H1 (cell line): ENCODE measurements at regions not wholly inside any gene's neighbourhood (a gene's known extent, or its start where the extent isn't known, plus 50 kb on each side); places are given as distances from the start of the nearest gene placed in this dataset.

ENCODE experiments used
- CTCF ChIA-PET: fragments of 300-600 bp; sonication (Branson Sonifier 250); formaldehyde crosslinking; loops from one replicate; lab custom pipeline; 2021; ENCODE audit not compliant: partially characterized antibody; lab: Charles Lee
- POLR2A ChIA-PET: fragments of 300-600 bp; sonication (Branson Sonifier 250); formaldehyde crosslinking; loops from one replicate; lab custom pipeline; 2021; ENCODE audit warnings: inconsistent platforms; ENCODE audit not compliant: partially characterized antibody; lab: Charles Lee
- DNase-seq, 2 experiments: peaks; one replicate each; pipeline versions ENCODE4 v3.0.0 to v3.0.0-alpha.2; 2010 to 2022; ENCODE audit warnings: low spot score in 2 of 2, low read depth in 1 of 2, mixed read lengths in 1 of 2
- FAIRE-seq: peaks from 2 replicates; lab custom pipeline; 2011; peaks lifted over from hg19 to GRCh38; lab: Jason Lieb, UNC
- H2AFZ ChIP-seq: 2 replicates; pipeline ENCODE4 v1.8.1; 2012; ENCODE audit warnings: low read length, inconsistent platforms
- H2AK5ac ChIP-seq: 2 replicates; pipeline ENCODE4 v1.6.1; 2013; ENCODE audit warnings: low read depth, low read length
- H2BK120ac ChIP-seq: replicated peaks from 2 replicates; pipeline ENCODE3; 2013; ENCODE audit warnings: low read depth, low read length, inconsistent platforms
- H2BK12ac ChIP-seq: 2 replicates; pipeline ENCODE4 v1.6.1; 2013; ENCODE audit warnings: low read depth, low read length
- H2BK15ac ChIP-seq: 2 replicates; pipeline ENCODE4 v1.6.1; 2013; ENCODE audit warnings: low read length
- H2BK20ac ChIP-seq: 2 replicates; pipeline ENCODE4 v1.6.1; 2013; ENCODE audit warnings: low read length
- H2BK5ac ChIP-seq: 2 replicates; pipeline ENCODE4 v1.6.1; 2013; ENCODE audit warnings: low read depth, low read length
- H3K14ac ChIP-seq: 2 replicates; pipeline ENCODE4 v1.6.1; 2013; ENCODE audit warnings: inconsistent platforms; ENCODE audit not compliant: insufficient read length
- H3K18ac ChIP-seq: 2 replicates; pipeline ENCODE4 v1.6.1; 2013; ENCODE audit warnings: low read length; ENCODE audit errors: extremely low read depth
- H3K23ac ChIP-seq: 2 replicates; pipeline ENCODE4 v1.6.1; 2013; ENCODE audit warnings: inconsistent platforms; ENCODE audit not compliant: insufficient read length
- H3K23me2 ChIP-seq: 2 replicates; pipeline ENCODE4 v1.6.1; 2013; ENCODE audit warnings: low read depth, low read length
- H3K27ac ChIP-seq: 2 replicates; pipeline ENCODE4 v1.6.1; 2011; ENCODE audit warnings: low read depth, low read length, inconsistent platforms
- H3K27me3 ChIP-seq, 4 experiments: replicated peaks in 1 of 4; 1 replicate in 1 of 4; 2 replicates in 3 of 4; pipeline versions ENCODE4 v1.6.1 to v1.8.1; 2011 to 2013; ENCODE audit warnings: low read length in 3 of 4, mild to moderate bottlenecking in 3 of 4, inconsistent platforms in 2 of 4, mixed read lengths in 2 of 4, moderate library complexity in 1 of 4; ENCODE audit not compliant: control insufficient read depth in 3 of 4, insufficient read depth in 3 of 4; ENCODE audit errors: extremely low read depth in 1 of 4
- H3K36me3 ChIP-seq, 4 experiments: 2 replicates each; pipeline versions ENCODE4 v1.6.1 to v1.8.1; 2011 to 2013; ENCODE audit warnings: mild to moderate bottlenecking in 4 of 4, low read length in 3 of 4, moderate library complexity in 2 of 4, control low read depth in 1 of 4, inconsistent platforms in 1 of 4; ENCODE audit not compliant: insufficient read depth in 4 of 4, control insufficient read depth in 2 of 4
- H3K4ac ChIP-seq: replicated peaks from 2 replicates; pipeline ENCODE3; 2013; ENCODE audit warnings: low read length, low read depth, mixed read lengths, inconsistent platforms; ENCODE audit not compliant: insufficient read length
- H3K4me1 ChIP-seq, 4 experiments: replicated peaks in 1 of 4; 1 replicate in 1 of 4; 2 replicates in 3 of 4; pipeline versions ENCODE4 v1.6.1 to v1.8.1; 2011 to 2013; ENCODE audit warnings: low read length in 3 of 4, inconsistent platforms in 2 of 4, mixed read lengths in 1 of 4; ENCODE audit not compliant: insufficient read depth in 4 of 4, control insufficient read depth in 3 of 4
- H3K4me2 ChIP-seq, 2 experiments: 2 replicates each; pipeline versions ENCODE4 v1.6.1 to v1.8.1; 2011 to 2013; ENCODE audit warnings: low read depth in 2 of 2, low read length in 2 of 2, control low read depth in 1 of 2, inconsistent platforms in 1 of 2, mild to moderate bottlenecking in 1 of 2; ENCODE audit not compliant: insufficient read depth in 1 of 2
- H3K4me3 ChIP-seq, 4 experiments: fragments of 200-600, 300-600 bp in 1 of 4; sonication (generic), shearing (Covaris generic), sonication (Bioruptor Twin) in 1 of 4; 2 replicates each; pipeline versions ENCODE4 v1.5.1 to v1.8.1; 2011 to 2016; ENCODE audit warnings: low read length in 4 of 4, low read depth in 3 of 4, control low read depth in 2 of 4, inconsistent platforms in 2 of 4, mild to moderate bottlenecking in 2 of 4, mixed read lengths in 1 of 4, moderate library complexity in 1 of 4; ENCODE audit not compliant: insufficient read depth in 2 of 4; ENCODE audit errors: extremely low read depth in 1 of 4
- H3K56ac ChIP-seq: replicated peaks from 2 replicates; pipeline ENCODE3; 2013; ENCODE audit warnings: low read depth, mild to moderate bottlenecking, mixed read lengths, low read length, inconsistent platforms; ENCODE audit not compliant: insufficient read length
- H3K79me1 ChIP-seq: 2 replicates; pipeline ENCODE4 v1.6.1; 2013; ENCODE audit warnings: low read depth, low read length, control low read depth
- H3K79me2 ChIP-seq, 2 experiments: 2 replicates each; pipeline versions ENCODE4 v1.6.1 to v1.8.1; 2012 to 2013; ENCODE audit warnings: low read length in 2 of 2, mild to moderate bottlenecking in 2 of 2, inconsistent platforms in 1 of 2; ENCODE audit not compliant: insufficient read depth in 2 of 2, control insufficient read depth in 1 of 2
- H3K9ac ChIP-seq, 4 experiments: replicated peaks in 1 of 4; 1 replicate in 1 of 4; 2 replicates in 3 of 4; pipeline versions ENCODE4 v1.6.1 to v1.8.1; 2011 to 2013; ENCODE audit warnings: low read depth in 3 of 4, low read length in 3 of 4, control low read depth in 2 of 4, mild to moderate bottlenecking in 2 of 4, moderate library complexity in 2 of 4, inconsistent platforms in 1 of 4; ENCODE audit errors: extremely low read depth in 1 of 4
- H3K9me3 ChIP-seq, 2 experiments: 2 replicates each; pipeline versions ENCODE4 v1.6.1 to v1.8.1; 2012 to 2013; ENCODE audit warnings: mild to moderate bottlenecking in 2 of 2, moderate library complexity in 2 of 2, control low read depth in 1 of 2, inconsistent platforms in 1 of 2, low read depth in 1 of 2, low read length in 1 of 2, mixed read lengths in 1 of 2; ENCODE audit not compliant: insufficient read depth in 2 of 2
- H4K20me1 ChIP-seq, 2 experiments: replicated peaks in 1 of 2; 2 replicates each; pipeline versions ENCODE3 to v1.8.1; 2011 to 2013; ENCODE audit warnings: inconsistent platforms in 2 of 2, low read length in 2 of 2, mild to moderate bottlenecking in 1 of 2; ENCODE audit not compliant: insufficient read depth in 2 of 2, control insufficient read depth in 1 of 2
- H4K5ac ChIP-seq: 2 replicates; pipeline ENCODE4 v1.6.1; 2013; ENCODE audit warnings: low read length, low read depth, mixed read lengths, inconsistent platforms; ENCODE audit not compliant: insufficient read length
- H4K8ac ChIP-seq: 2 replicates; pipeline ENCODE4 v1.8.0; 2013; ENCODE audit warnings: mild to moderate bottlenecking, moderate library complexity, low read length, inconsistent platforms; ENCODE audit not compliant: insufficient read depth; ENCODE audit errors: extremely low read depth
- H4K91ac ChIP-seq: replicated peaks from 2 replicates; pipeline ENCODE3; 2013; ENCODE audit warnings: low read length, mixed read lengths, inconsistent platforms; ENCODE audit not compliant: insufficient read length
- ATF2 ChIP-seq: IDR thresholded peaks from 2 replicates; pipeline ENCODE4 v1.6.1; 2012; ENCODE audit warnings: low read length, inconsistent platforms
- BACH1 ChIP-seq: IDR thresholded peaks from 2 replicates; pipeline ENCODE4 v1.6.1; 2012; ENCODE audit warnings: low read length, improper control_type of control experiment
- CEBPB ChIP-seq: IDR thresholded peaks from 2 replicates; pipeline ENCODE4 v1.6.1; 2012; ENCODE audit warnings: low read depth, low read length
- CHD2 ChIP-seq: IDR thresholded peaks from 2 replicates; pipeline ENCODE4 v1.6.1; 2012; ENCODE audit warnings: low read length, improper control_type of control experiment
- FOSL1 ChIP-seq: IDR thresholded peaks from 2 replicates; pipeline ENCODE4 v1.6.1; 2011; ENCODE audit warnings: mild to moderate bottlenecking, low read depth, low read length, moderate library complexity; ENCODE audit not compliant: insufficient read depth
- GTF2F1 ChIP-seq: IDR thresholded peaks from 2 replicates; pipeline ENCODE4 v1.6.1; 2012; ENCODE audit warnings: low read depth, low read length, improper control_type of control experiment, borderline replicate concordance
- JUN ChIP-seq: IDR thresholded peaks from 2 replicates; pipeline ENCODE4 v1.6.1; 2011; ENCODE audit warnings: low read depth, mild to moderate bottlenecking, improper control_type of control experiment, low read length
- KDM5A ChIP-seq: fragments of 200-600 bp; IDR thresholded peaks from 2 replicates; pipeline ENCODE4 v1.7.1; 2012; ENCODE audit warnings: mild to moderate bottlenecking, low read length, inconsistent platforms, mixed read lengths
- MAFK ChIP-seq: IDR thresholded peaks from 2 replicates; pipeline ENCODE4 v1.6.1; 2012; ENCODE audit warnings: low read depth, mild to moderate bottlenecking, improper control_type of control experiment, low read length
- PHF8 ChIP-seq: fragments of 200-600 bp; sonication (generic); conservative IDR thresholded peaks from 2 replicates; pipeline ENCODE4 v1.7.1; 2012; ENCODE audit warnings: low read depth, mild to moderate bottlenecking, inconsistent platforms, low read length, moderate library complexity
- RXRA ChIP-seq: IDR thresholded peaks from 2 replicates; pipeline ENCODE4 v1.6.1; 2011; ENCODE audit warnings: low read depth, mild to moderate bottlenecking, low read length, moderate library complexity; ENCODE audit not compliant: insufficient read depth
- SP2 ChIP-seq: IDR thresholded peaks from 2 replicates; pipeline ENCODE4 v1.6.1; 2012; ENCODE audit warnings: mild to moderate bottlenecking, low read length, inconsistent platforms
- WGBS, 2 experiments: shearing (Covaris generic) in 1 of 2; methylation state at CpG; one replicate each; pipeline versions ENCODE4 v1.1.6 to v1.1.7; 2013 to 2015; ENCODE audit warnings: low lambda C conversion rate in 2 of 2, mixed read lengths in 2 of 2, inconsistent platforms in 1 of 2, low coverage in 1 of 2, missing lambda C conversion rate in 1 of 2; ENCODE audit not compliant: insufficient replicate concordance in 2 of 2, insufficient coverage in 1 of 2, insufficient read length in 1 of 2; ENCODE audit errors: extremely low coverage in 1 of 2, missing lambda C conversion rate in 1 of 2; 5-methylcytosine and 5-hydroxymethylcytosine counted together

- Histone ChIP-seq H2AFZ (no peak overlapping the region), H3K23ac (no peak overlapping the region), H2BK12ac (no peak overlapping the region), H3K4me2 (no peak overlapping the region), H3K79me1 (no peaks in the 10 kb centered on the region), H3K56ac (no peak overlapping the region), H2BK120ac (no peak overlapping the region), H2BK20ac (no peak overlapping the region), H4K91ac (no peak overlapping the region), H3K23me2 (no peaks in the 10 kb centered on the region), H4K20me1 (no peaks in the 10 kb centered on the region), H2BK15ac (no peak overlapping the region), H2BK5ac (no peak overlapping the region), H3K4me1 (peaks cover 0 to 5% (median under 1%) of the 10 kb centered on the region in 4 experiments; a peak in 1 of 7 replicates), H4K5ac (no peak overlapping the region), H2AK5ac (no peak overlapping the region), H3K4me3 (no peak overlapping the region), H3K79me2 (no peaks in the 10 kb centered on the region), H4K8ac (no peak overlapping the region), H3K27me3 (peaks cover 0 to 1% (median 0%) of the 10 kb centered on the region in 4 experiments; a peak in 1 of 7 replicates), H3K27ac (no peak overlapping the region), H3K4ac (no peak overlapping the region), H3K18ac (no peak overlapping the region), H3K9me3 (no peaks in the 10 kb centered on the region), H3K9ac (no peak overlapping the region), H3K14ac (no peak overlapping the region), H3K36me3 (no peaks in the 10 kb centered on the region)
- no peak for DNase-seq
- FAIRE-seq, result no peak
- ChIA-PET CTCF (interaction anchor here (0.8 to 3.1 kb wide), 5 partner anchors 11 to 579 kb away, joined by 3 to 16 read pairs (median 5); no protein-coding TSS in a partner anchor), POLR2A (no interaction called here)
- WGBS, 2 experiments, result 87% methylated on average over 2 of the region's 2 CpGs; no CpG with 5 or more reads in 1 of the 2 experiments
- TF ChIP-seq FOSL1 (no peak), KDM5A (no peak), PHF8 (no peak), SP2 (no peak), BACH1 (no peak), MAFK (no peak), CEBPB (no peak), JUN (no peak), ATF2 (no peak), RXRA (no peak), GTF2F1 (no peak), CHD2 (no peak)
Observed at GRCh38 chr5:91643797-91644196, 260.7 kb upstream of the ARRDC3 start.
